Heart left ventricle (tissue), 16 donors: ENCODE measurements at regions not wholly inside any gene's neighbourhood (a gene's known extent, or its start where the extent isn't known, plus 50 kb on each side); places are given as distances from the start of the nearest gene placed in this dataset.
"Not testable (repeated sequence)": the region's sequence is repeated elsewhere in the genome, so short reads cannot be mapped to it uniquely, and the experiment has no call there.

ENCODE experiments used
- ATAC-seq, 4 donors: fragments of 200-7000 bp; cut with Tn5 transposase; one replicate each; pipeline ENCODE4 v1.9.1; 2020 to 2022; ENCODE audit warnings: moderate library complexity in 4 of 4, mild to moderate bottlenecking in 3 of 4, moderate number of reproducible peaks in 1 of 4
- DNase-seq, 5 donors: peaks; one replicate each; pipeline ENCODE4 v3.0.0-alpha.2; 2020
- H3K27ac ChIP-seq, 12 donors: fragments of 200-600 bp; sonication (generic) in 4 of 12; one replicate each; pipeline versions ENCODE4 v1.5.0 to v1.8.0; 2016 to 2022; ENCODE audit warnings: mild to moderate bottlenecking in 2 of 12
- H3K27me3 ChIP-seq, 9 donors: fragments of 200-600 bp; sonication (generic) in 2 of 9; one replicate each; pipeline versions ENCODE4 v1.5.1 to v1.8.0; 2016 to 2022; ENCODE audit warnings: mild to moderate bottlenecking in 3 of 9
- H3K36me3 ChIP-seq, 9 donors: fragments of 200-600 bp; sonication (generic) in 2 of 9; one replicate each; pipeline versions ENCODE4 v1.5.0 to v1.8.0; 2018 to 2022; ENCODE audit warnings: mild to moderate bottlenecking in 2 of 9
- H3K4me1 ChIP-seq, 12 donors: fragments of 200-600 bp; sonication (generic) in 4 of 12; one replicate each; pipeline versions ENCODE4 v1.5.0 to v1.8.0; 2016 to 2022; ENCODE audit warnings: mild to moderate bottlenecking in 3 of 12
- H3K4me3 ChIP-seq, 12 donors: fragments of 200-600 bp; sonication (generic) in 4 of 12; one replicate each; pipeline versions ENCODE4 v1.5.0 to v1.8.0; 2017 to 2022; ENCODE audit warnings: mild to moderate bottlenecking in 9 of 12, moderate library complexity in 4 of 12
- H3K9me3 ChIP-seq, 12 donors: fragments of 200-600 bp; sonication (generic) in 4 of 12; one replicate each; pipeline versions ENCODE4 v1.5.0 to v1.8.0; 2016 to 2022; ENCODE audit warnings: mild to moderate bottlenecking in 1 of 12
- CTCF ChIP-seq, 12 donors: fragments of 200-600 bp; sonication (generic) in 4 of 12; IDR thresholded peaks; one replicate each; pipeline versions ENCODE4 v1.5.0 to v1.8.0; 2018 to 2022; ENCODE audit warnings: antibody characterized with exemption in 12 of 12, mild to moderate bottlenecking in 5 of 12
- POLR2A ChIP-seq, 2 donors: fragments of 450-650 bp; IDR thresholded peaks; one replicate each; pipeline ENCODE4 v1.6.1; 2017; ENCODE audit warnings: antibody characterized with exemption in 2 of 2, mild to moderate bottlenecking in 2 of 2, moderate library complexity in 2 of 2
- WGBS, 4 donors: extraction: QIAGEN DNeasy Blood & Tissue Kit in 2 of 4; methylation state at CpG; one replicate each; pipeline versions ENCODE4 v1.1.5 to v1.1.7; 2013 to 2018; 5-methylcytosine and 5-hydroxymethylcytosine counted together
- intact Hi-C, 10 donors: fragments of 100-400 bp; cut with DNase I; formaldehyde crosslinking; loops; one replicate each; pipeline versions ENCODE4 v1.11.1 to v1.14.2; 2022
- donor health status: ischemic (EF 13 %, LVEDD 7.1; RV severe dilation, severe dysfunction).
- donor health status: healthy with polysubstance abuse.
- donor health status: DM: no; HTN: yes; CAD: no.
- donor health status: DM: no; HTN: no; CAD: no.
- donor health status: ischemic (EF 25% LVEDD 6.9; RV normal size, moderate dysfunction).
- donor health status: ischemic (EF 25% LVEDD 5.7; RV mildly dilated, moderate dysfunction).
- donor health status: healthy.
- donor health status: DM: yes; HTN: yes; CAD: no.
- donor health status: ischemic (EF 35%, LVEDD 5.7; RV mildly dilated, moderate dysfunction).
- donor health status: nonischemic (EF 11% LVEDD 7.7; RV severe dilation, severe dysfunction).
- donor health status: DM: yes; HTN: yes; CAD: no.
- donor health status: PGD.
- donor health status: ischemic (EF 29% LVEDD 5.4; RV normal size, mild dysfunction).
- donor health status: nonischemic (EF 23%, LVEDD 6.1; RV moderate dilation, normal function).

DNA sequence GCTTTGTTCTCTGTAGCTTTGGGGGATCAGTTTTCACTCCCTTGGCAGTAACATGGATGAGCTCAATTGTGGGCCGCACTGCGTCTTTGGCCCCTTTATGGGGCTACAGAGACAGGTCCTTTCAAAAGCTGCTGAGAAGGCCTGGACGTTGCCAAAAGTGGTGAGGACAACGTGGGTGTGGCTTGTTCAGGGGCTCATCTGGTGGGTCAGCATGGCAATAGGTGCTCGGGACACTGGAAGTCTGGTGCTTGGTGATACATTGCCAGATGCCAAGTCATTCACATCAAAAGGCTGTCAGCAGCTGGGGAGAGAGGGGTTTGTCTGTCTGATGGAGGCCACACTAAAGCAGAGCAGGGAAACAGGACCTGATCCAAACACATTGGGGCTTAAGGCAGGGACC lies 149.8 kb upstream of the EOLA2 start:
- Histone ChIP-seq H3K9me3 (no peaks in the 10 kb centered on the region), H3K4me1 (peaks cover 0 to 15% (median 4%) of the 10 kb centered on the region in 12 donors), H3K4me3 (no peak overlapping the region), H3K36me3 (no peaks in the 10 kb centered on the region), H3K27ac (no peak overlapping the region), H3K27me3 (peaks cover 0 to 7% (median 0%) of the 10 kb centered on the region in 9 donors)
- intact Hi-C loops = no loop called here
- 83 to 90% (median 87%) methylated on average over 5 of the region's 5 CpGs for WGBS, 4 donors
- DNase-seq (no peak), ATAC-seq (no peak)
- no peak for TF ChIP-seq CTCF (IDR thresholded peaks at IDR 0.05)
- no peak for TF ChIP-seq POLR2A (IDR thresholded peaks at IDR 0.05)

DNA sequence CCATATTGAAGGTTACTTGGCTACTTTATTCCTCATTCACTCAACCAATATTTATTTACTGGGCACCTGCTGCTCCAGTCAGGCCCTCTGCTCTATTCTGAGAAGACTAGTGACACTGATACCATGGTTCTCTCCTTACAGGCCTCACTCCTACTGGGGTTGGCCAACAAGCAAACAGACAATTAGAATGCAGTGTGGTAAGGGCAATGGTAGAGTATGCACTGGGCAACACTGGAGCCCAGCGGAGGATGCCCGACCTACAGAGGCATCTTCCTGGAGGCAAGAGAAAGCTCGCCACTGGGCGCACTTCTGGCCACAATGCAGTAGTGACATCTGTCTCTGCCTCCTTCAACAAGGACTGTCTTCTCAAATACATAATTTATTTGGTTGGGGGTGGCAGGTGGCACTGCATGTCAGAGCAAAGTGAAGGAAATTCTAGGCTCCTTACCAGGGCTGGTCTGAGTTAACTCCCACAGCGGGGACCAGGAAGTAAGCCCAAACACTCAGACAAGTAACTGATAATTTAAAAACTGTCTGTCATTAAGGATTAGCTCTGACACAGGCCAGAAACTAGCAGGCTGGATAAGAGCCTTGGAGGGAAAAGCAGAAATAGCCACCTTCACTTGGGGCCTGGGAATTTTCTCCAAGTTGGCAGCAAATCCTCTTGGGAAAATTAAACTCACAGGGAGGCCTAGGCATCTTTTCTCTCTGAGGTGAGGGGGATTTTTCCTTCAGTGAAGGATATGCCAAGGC lies 150.7 kb upstream of the EOLA2 start:
- H3K27me3 ChIP-seq = peaks cover 0 to 7% (median 0%) of the 10 kb centered on the region in 9 donors
- H3K4me3 ChIP-seq = no peak overlapping the region
- no peak overlapping the region for H3K27ac ChIP-seq
- H3K36me3 ChIP-seq = no peaks in the 10 kb centered on the region
- no peaks in the 10 kb centered on the region for H3K9me3 ChIP-seq
- TF ChIP-seq POLR2A (IDR thresholded peaks at IDR 0.05) = no peak
- TF ChIP-seq CTCF (IDR thresholded peaks at IDR 0.05) = no peak
- intact Hi-C loops = no loop called here
- ATAC-seq (no peak), DNase-seq (no peak)
- 88 to 94% (median 91%) methylated on average over 4 to 5 of the region's 5 CpGs for WGBS, 4 donors
- H3K4me1 ChIP-seq = peaks cover 0 to 14% (median 4%) of the 10 kb centered on the region in 12 donors

GRCh38 chrX:150091300-150091699 lies 153.0 kb upstream of the EOLA2 start:
- WGBS, 4 donors = 88 to 98% (median 96%) methylated on average over 4 of the region's 4 CpGs
- H3K27me3 ChIP-seq, intact Hi-C loops, ATAC-seq, H3K36me3 ChIP-seq, H3K9me3 ChIP-seq, H3K27ac ChIP-seq, DNase-seq, H3K4me3 ChIP-seq: not testable (repeated sequence)
- peaks cover 0 to 10% (median 0%) of the 10 kb centered on the region in 12 donors for H3K4me1 ChIP-seq

DNA sequence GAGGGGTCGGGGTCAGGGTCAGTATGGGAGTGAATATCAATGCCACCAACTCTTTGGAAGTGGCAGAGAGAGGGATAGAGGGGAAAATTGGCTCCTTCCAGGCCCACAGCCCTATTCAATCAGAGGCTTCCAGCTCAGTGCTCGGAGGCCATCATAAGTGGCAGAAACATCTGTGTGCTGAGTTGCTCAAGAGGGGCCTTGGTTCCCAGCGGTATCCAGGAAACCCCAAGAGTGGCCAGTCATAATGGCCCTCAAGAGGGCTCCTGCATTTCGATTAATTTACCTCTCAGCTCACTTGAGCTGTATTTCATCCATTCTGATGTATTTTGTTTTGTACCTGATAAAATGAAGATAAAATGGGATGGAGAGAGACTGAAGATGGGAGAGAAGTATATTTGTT lies 154.3 kb upstream of the EOLA2 start:
- no peaks in the 10 kb centered on the region for H3K9me3 ChIP-seq
- no peak overlapping the region for H3K27ac ChIP-seq
- H3K27me3 ChIP-seq = peaks cover 0 to 7% (median 0%) of the 10 kb centered on the region in 9 donors
- no peak for ATAC-seq
- no peak for TF ChIP-seq POLR2A (IDR thresholded peaks at IDR 0.05)
- TF ChIP-seq CTCF (IDR thresholded peaks at IDR 0.05) = no peak
- DNase-seq = no peak
- H3K4me1 ChIP-seq = peaks cover 0 to 10% (median 0%) of the 10 kb centered on the region in 12 donors
- no peak overlapping the region for H3K4me3 ChIP-seq
- H3K36me3 ChIP-seq = no peaks in the 10 kb centered on the region
- WGBS, 4 donors = 62 to 92% (median 81%) methylated on average over 4 of the region's 4 CpGs
- intact Hi-C loops = no loop called here

DNA sequence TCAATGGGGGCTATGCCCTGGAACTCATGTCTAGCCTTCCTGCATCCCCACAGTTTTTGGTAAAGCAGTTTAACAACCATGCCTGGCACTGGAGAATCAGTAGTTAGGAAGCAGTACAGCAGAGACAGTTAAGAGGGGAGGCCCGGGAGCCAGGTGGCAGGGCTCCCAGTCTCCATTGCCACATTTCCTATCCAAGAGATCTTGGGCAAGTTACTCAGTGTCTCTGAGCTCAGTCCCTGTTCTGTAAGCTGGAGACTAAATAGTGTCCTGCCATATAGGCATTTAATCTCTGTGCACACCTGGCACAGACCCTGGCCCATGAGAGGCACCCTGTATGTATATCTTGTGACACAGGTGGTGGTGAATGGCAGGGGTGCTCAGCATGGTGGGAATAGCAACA lies 156.1 kb upstream of the EOLA2 start:
- H3K4me3 ChIP-seq = no peak overlapping the region
- H3K27ac ChIP-seq = no peak overlapping the region
- 36 to 59% (median 39%) methylated on average over 1 of the region's 1 CpG for WGBS, 4 donors
- DNase-seq = no peak
- intact Hi-C loops = no loop called here
- H3K9me3 ChIP-seq = no peaks in the 10 kb centered on the region
- no peaks in the 10 kb centered on the region for H3K36me3 ChIP-seq
- no peak for TF ChIP-seq CTCF (IDR thresholded peaks at IDR 0.05)
- TF ChIP-seq POLR2A (IDR thresholded peaks at IDR 0.05) = no peak
- no peak for ATAC-seq
- peaks cover 0 to 10% (median 0%) of the 10 kb centered on the region in 12 donors for H3K4me1 ChIP-seq
- peaks cover 0 to 7% (median 0%) of the 10 kb centered on the region in 9 donors for H3K27me3 ChIP-seq
